Muscle of back (tissue), 3 donors: ENCODE measurements at regions not wholly inside any gene's neighbourhood (a gene's known extent, or its start where the extent isn't known, plus 50 kb on each side); places are given as distances from the start of the nearest gene placed in this dataset.
"Not testable (repeated sequence)": the region's sequence is repeated elsewhere in the genome, so short reads cannot be mapped to it uniquely, and the experiment has no call there.

Experiments used
- DNase-seq, 3 donors: peaks; one replicate each; pipeline versions ENCODE4 v3.0.0 to v3.0.0-alpha.2; 2013

GRCh38 chr2:91839904-91840868, 3031.0 kb upstream of the TEKT4 start:
- DNase-seq = no peak

GRCh38 chr2:91842264-91842663, 3029.0 kb upstream of the TEKT4 start:
- DNase-seq = not testable (repeated sequence)

- not testable (repeated sequence) for DNase-seq
Observed at GRCh38 chr2:91842913-91843312, 3028.3 kb upstream of the TEKT4 start.

- not testable (repeated sequence) for DNase-seq
Observed at GRCh38 chr2:91843723-91844450, 3027.3 kb upstream of the TEKT4 start.

- not testable (repeated sequence) for DNase-seq
Observed at GRCh38 chr2:91844451-91844825, 3026.8 kb upstream of the TEKT4 start.

- DNase-seq = not testable (repeated sequence)
Observed at GRCh38 chr2:91846388-91846787, 3024.8 kb upstream of the TEKT4 start.

GRCh38 chr2:91851689-91852420, 3019.4 kb upstream of the TEKT4 start:
- not testable (repeated sequence) for DNase-seq

- DNase-seq = not testable (repeated sequence)
Observed at GRCh38 chr2:91856971-91857370, 3014.3 kb upstream of the TEKT4 start.

GRCh38 chr2:91857711-91858110, 3013.5 kb upstream of the TEKT4 start:
- not testable (repeated sequence) for DNase-seq

- DNase-seq = not testable (repeated sequence)
Observed at GRCh38 chr2:91871716-91872115, 2999.5 kb upstream of the TEKT4 start.

GRCh38 chr2:91873416-91873815, 2997.8 kb upstream of the TEKT4 start:
- DNase-seq = not testable (repeated sequence)

GRCh38 chr2:91877658-91878210, 2993.5 kb upstream of the TEKT4 start:
- not testable (repeated sequence) for DNase-seq

- not testable (repeated sequence) for DNase-seq
Observed at GRCh38 chr2:91895091-91895490, 2976.1 kb upstream of the TEKT4 start.

GRCh38 chr2:91917602-91918001, 2953.6 kb upstream of the TEKT4 start:
- DNase-seq = not testable (repeated sequence)
